Lung microvascular endothelial cell (primary cell): ENCODE measurements at regions not wholly inside any gene's neighbourhood (a gene's known extent, or its start where the extent isn't known, plus 50 kb on each side); places are given as distances from the start of the nearest gene placed in this dataset.

Experiments
- DNase-seq, 2 donors: peaks; one replicate each; pipeline versions ENCODE4 v3.0.0 to v3.0.0-alpha.2; 2010; ENCODE audit warnings: low read depth in 2 of 2

GRCh38 chr16:88284626-88285513 lies 97.9 kb upstream of the ZNF469 start:
- DNase-seq, result no peak

GRCh38 chr16:88285514-88285822 lies 97.3 kb upstream of the ZNF469 start:
- DNase-seq, result no peak

- DNase-seq, result no peak
These were observed 96.3 kb upstream of the ZNF469 start for GRCh38 chr16:88286301-88286923.

- DNase-seq, result peak; percentile 27 to 59
These were observed 95.5 kb upstream of the ZNF469 start for GRCh38 chr16:88287219-88287618.

GRCh38 chr16:88288303-88288702 lies 94.5 kb upstream of the ZNF469 start:
- no peak for DNase-seq

GRCh38 chr16:88289001-88289400 lies 93.8 kb upstream of the ZNF469 start:
- DNase-seq, result no peak

GRCh38 chr16:88289561-88289960 lies 93.2 kb upstream of the ZNF469 start:
- no peak for DNase-seq

GRCh38 chr16:88289968-88290401 lies 92.8 kb upstream of the ZNF469 start:
- DNase-seq, result peak; percentile 14 to 31

- DNase-seq, result no peak
These were observed 91.6 kb upstream of the ZNF469 start for GRCh38 chr16:88290850-88291830.

GRCh38 chr16:88292007-88292970 lies 90.5 kb upstream of the ZNF469 start:
- no peak for DNase-seq

- no peak for DNase-seq
These were observed 89.7 kb upstream of the ZNF469 start for GRCh38 chr16:88293097-88293496.

GRCh38 chr16:88295671-88296436 lies 86.9 kb upstream of the ZNF469 start:
- DNase-seq, result no peak

GRCh38 chr16:88296437-88297177 lies 86.2 kb upstream of the ZNF469 start:
- DNase-seq, result no peak

GRCh38 chr16:88297178-88297720 lies 85.5 kb upstream of the ZNF469 start:
- DNase-seq, result no peak

GRCh38 chr16:88298181-88298832 lies 84.5 kb upstream of the ZNF469 start:
- DNase-seq, result peak in 1 of 2 donors; percentile 41

- DNase-seq, result peak in 1 of 2 donors; percentile 52
These were observed 83.7 kb upstream of the ZNF469 start for GRCh38 chr16:88298833-88299745.

GRCh38 chr16:88299751-88300462 lies 82.9 kb upstream of the ZNF469 start:
- DNase-seq, result no peak
